ENCODE measurements at regions not wholly inside any gene's neighbourhood (a gene's known extent, or its start where the extent isn't known, plus 50 kb on each side); places are given as distances from the start of the nearest gene placed in this dataset.

DNA sequence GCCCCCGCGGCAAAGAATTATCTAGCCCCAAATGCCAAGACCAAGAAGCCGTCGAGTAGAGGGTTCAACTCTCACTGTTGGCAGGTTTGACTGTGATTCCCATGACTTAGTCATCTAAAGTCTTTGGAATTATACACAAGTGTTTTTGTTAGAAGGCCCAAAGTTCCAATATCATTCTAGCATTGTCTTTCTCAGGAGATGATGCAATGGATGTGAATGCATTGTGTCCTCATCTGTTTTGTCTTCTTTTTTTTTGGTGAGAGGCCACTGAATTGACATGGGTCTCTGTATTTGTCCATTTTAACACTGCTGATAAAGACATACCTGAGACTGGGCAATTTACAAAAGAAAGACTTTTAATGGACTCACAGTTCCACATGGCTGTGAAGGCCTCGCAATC, 290.5 kb upstream of the ZFP64 start:
- Histone ChIP-seq H3K9me1 (ENCODE audit: insufficient read depth, low read length) (no peaks in the 10 kb centered on the region), H3K4me1 (ENCODE audit: control insufficient read depth, insufficient read depth, low read length) (peaks cover 6% of the 10 kb centered on the region), H4K5ac (ENCODE audit: low read depth, low read length) (no peak overlapping the region), H3K9me3 (ENCODE audit: control insufficient read depth, insufficient read depth, low read length) (no peaks in the 10 kb centered on the region), H4K8ac (ENCODE audit: low read depth in 2 of 2, low read length in 2 of 2) (no peak overlapping the region), H3K27me3 (ENCODE audit: control insufficient read depth, insufficient read depth, low read length) (no peaks in the 10 kb centered on the region), H2BK120ac (ENCODE audit: low read depth, low read length) (peak overlapping the region; percentile 25; the same call in 1 of the 2 replicates), H3K4ac (ENCODE audit: low read depth, low read length) (0 out of 2 replicates have a peak overlapping the region, but pooled peaks have one; percentile 42), H3K14ac (replicated peaks; ENCODE audit: low read depth, low read length) (no peak overlapping the region), H4K20me1 (ENCODE audit: insufficient read depth, low read length) (no peaks in the 10 kb centered on the region), H2BK5ac (ENCODE audit: low read depth, low read length, poor library complexity, severe bottlenecking) (no peak overlapping the region), H3K9ac (ENCODE audit: low read depth, low read length) (no peak overlapping the region), H3K4me2 (ENCODE audit: low read depth, low read length) (no peak overlapping the region), H3K79me1 (ENCODE audit: low read depth in 1 of 2, low read length in 2 of 2) (no peaks in the 10 kb centered on the region), H2AK9ac (replicated peaks; ENCODE audit: low read depth, low read length, poor library complexity) (no peak overlapping the region), H2AK5ac (ENCODE audit: low read depth, low read length) (no peak overlapping the region; the same call in 1 of the 2 replicates), H3K23ac (ENCODE audit: low read depth, low read length) (no peak overlapping the region), H4K91ac (ENCODE audit: insufficient read depth, low read depth, low read length) (peak overlapping the region; percentile 27; the same call in 1 of the 2 replicates), H3K36me3 (ENCODE audit: control insufficient read depth, insufficient read depth, low read length) (no peaks in the 10 kb centered on the region), H2AFZ (replicated peaks; ENCODE audit: low read length, poor library complexity) (no peak overlapping the region), H3K56ac (ENCODE audit: extremely low read depth, insufficient read depth, low read length) (no peak overlapping the region), H3K18ac (ENCODE audit: low read depth, low read length) (no peak overlapping the region; the same call in 1 of the 2 replicates), H2BK15ac (ENCODE audit: low read depth, low read length) (peak overlapping the region; percentile 16; the same call in 1 of the 3 replicates), H3K27ac (ENCODE audit: insufficient read depth, low read length) (no peak overlapping the region), H3K4me3 (ENCODE audit: insufficient read depth, low read depth, low read length) (no peak overlapping the region), H2BK20ac (ENCODE audit: low read depth, low read length) (peak overlapping the region; percentile 15)
- no TSS peak for BruUV-seq (replicated peaks)
- in situ Hi-C loops (cut with MboI; ENCODE audit: low sequenced_read_pairs): loop anchor here (25.0 kb wide), 1 partner anchor 1455 kb away; no protein-coding TSS in a partner anchor
- DNase-seq (no peak), ATAC-seq (ENCODE audit: low read depth) (no peak)
- dilution Hi-C loops (cut with HindIII; ENCODE audit: low sequenced_read_pairs, unreplicated experiment): no loop called here
- no CpG with 5 or more reads among the region's 5 CpGs for WGBS, 2 experiments (ENCODE audit: extremely low coverage in 2 of 2, insufficient read length in 1 of 2)
- CTCF ChIA-PET: no interaction called here
- TF ChIP-seq SMC3 (IDR thresholded peaks at IDR 0.05; ENCODE audit: low read depth, low read length) (no peak), CEBPB (IDR thresholded peaks at IDR 0.05; ENCODE audit: low read depth, low read length) (peak; percentile 67)
- POLR2A ChIA-PET (ENCODE audit: unreplicated experiment): no interaction called here
- intact Hi-C loops (cut with micrococcal nuclease): no loop called here

All from IMR-90 (cell line).